ENCODE measurements at regions not wholly inside any gene's neighbourhood (a gene's known extent, or its start where the extent isn't known, plus 50 kb on each side); places are given as distances from the start of the nearest gene placed in this dataset.

DNA sequence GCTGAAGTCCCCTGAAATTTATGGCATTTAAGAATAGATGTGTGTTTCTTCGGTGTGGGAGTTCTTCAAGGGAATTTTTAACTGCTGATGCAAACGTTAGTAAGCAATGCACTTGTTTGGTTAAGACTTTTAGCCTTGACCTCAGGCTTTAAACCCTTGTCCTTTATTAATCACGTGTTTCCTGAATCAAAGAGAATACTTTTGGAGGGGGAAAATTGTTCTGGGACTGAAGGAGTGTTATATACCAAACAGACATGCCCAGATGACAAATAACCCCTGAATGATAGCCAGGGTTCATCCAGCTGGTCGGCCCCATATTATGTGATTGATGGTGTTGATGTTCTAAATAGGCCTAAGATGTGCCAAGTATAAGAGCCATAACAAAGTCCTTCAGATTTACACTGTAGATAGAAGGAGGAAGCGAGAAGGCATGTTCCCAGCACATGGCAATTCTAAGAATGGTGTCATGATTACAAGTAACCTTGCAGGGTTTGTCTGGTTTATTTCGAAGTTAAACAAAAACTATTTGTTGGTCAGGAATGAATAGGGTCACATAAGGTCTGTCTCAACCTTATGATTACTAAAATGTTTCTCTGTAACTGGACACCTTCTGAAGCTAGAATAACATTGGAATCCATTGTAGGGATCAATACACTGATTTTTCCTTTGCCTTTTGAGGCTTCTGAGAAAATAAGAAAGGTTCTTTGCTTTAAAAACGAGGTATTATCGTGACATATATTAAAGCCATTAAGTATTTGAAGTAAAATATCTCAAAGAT is 124.2 kb upstream of the SEM1 start:
- no peaks in the 10 kb centered on the region for H3K36me3 ChIP-seq (ENCODE audit: control insufficient read depth in 2 of 2, insufficient read depth in 2 of 2, low read length in 1 of 2)
- H3K4me3 ChIP-seq (ENCODE audit: low read length in 2 of 2): no peak overlapping the region
- DNase-seq (ENCODE audit: low read depth in 6 of 9, low spot score in 9 of 9): no peak
- peaks cover 0 to 10% of the 10 kb centered on the region in 2 donors for H3K4me1 ChIP-seq (ENCODE audit: control insufficient read depth in 2 of 2, insufficient read depth in 2 of 2, low read length in 2 of 2)
- 89% methylated on average over 8 of the region's 8 CpGs for WGBS
- H3K27ac ChIP-seq (ENCODE audit: low read depth in 1 of 2, low read length in 1 of 2): no peak overlapping the region
- H3K9me3 ChIP-seq (ENCODE audit: control insufficient read depth in 2 of 2, insufficient read depth in 1 of 2, low read length in 1 of 2): no peaks in the 10 kb centered on the region
- no peaks in the 10 kb centered on the region for H3K27me3 ChIP-seq (ENCODE audit: control insufficient read depth in 2 of 2, insufficient read depth in 1 of 2, low read length in 1 of 2)

DNA sequence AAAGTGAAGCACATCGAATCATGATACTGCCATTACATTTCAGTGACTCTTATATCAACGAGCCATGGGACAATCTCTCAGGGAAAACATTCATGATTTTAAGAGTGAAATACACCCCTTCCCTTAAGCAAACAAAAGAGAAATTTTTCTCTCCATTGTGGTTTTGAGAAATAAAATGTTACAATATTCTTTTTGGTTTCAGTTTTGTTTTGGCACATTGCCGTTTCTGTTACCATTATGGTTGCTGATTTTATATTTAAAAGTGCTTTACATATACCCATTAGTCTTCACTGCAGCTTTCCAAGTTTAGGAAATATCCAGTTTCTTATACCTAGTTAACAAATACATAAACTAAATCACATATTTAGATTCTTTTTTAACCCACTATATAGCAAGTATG is 126.8 kb upstream of the SEM1 start:
- DNase-seq (ENCODE audit: low read depth in 6 of 9, low spot score in 9 of 9): peak in 1 of 9 donors; percentile 2
- no peak overlapping the region for H3K27ac ChIP-seq (ENCODE audit: low read depth in 1 of 2, low read length in 1 of 2)
- WGBS: 41% methylated on average over 3 of the region's 3 CpGs
- H3K27me3 ChIP-seq (ENCODE audit: control insufficient read depth in 2 of 2, insufficient read depth in 1 of 2, low read length in 1 of 2): peaks cover 0 to 3% of the 10 kb centered on the region in 2 donors
- no peaks in the 10 kb centered on the region for H3K9me3 ChIP-seq (ENCODE audit: control insufficient read depth in 2 of 2, insufficient read depth in 1 of 2, low read length in 1 of 2)
- no peaks in the 10 kb centered on the region for H3K36me3 ChIP-seq (ENCODE audit: control insufficient read depth in 2 of 2, insufficient read depth in 2 of 2, low read length in 1 of 2)
- peaks cover 0 to 10% of the 10 kb centered on the region in 2 donors for H3K4me1 ChIP-seq (ENCODE audit: control insufficient read depth in 2 of 2, insufficient read depth in 2 of 2, low read length in 2 of 2)
- no peak overlapping the region for H3K4me3 ChIP-seq (ENCODE audit: low read length in 2 of 2)

DNA sequence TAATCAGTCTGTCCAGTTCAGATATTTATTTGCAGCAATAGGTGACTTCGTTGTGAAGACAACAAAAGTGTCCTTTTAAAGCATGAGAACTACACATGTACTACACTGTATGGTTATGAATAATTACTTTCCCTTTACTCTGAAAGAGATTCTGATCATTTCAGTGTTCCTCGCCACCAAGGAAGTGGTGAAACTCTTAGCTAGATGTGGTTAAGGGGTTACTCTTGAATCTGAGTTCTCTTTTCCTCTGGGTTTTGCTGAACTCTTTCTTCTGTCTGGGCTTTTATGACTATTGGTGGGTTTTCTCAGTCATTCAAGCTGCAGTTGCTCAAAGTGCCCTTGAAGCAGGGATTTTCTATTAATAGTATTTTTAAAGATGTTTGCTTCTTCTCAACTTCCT is 127.9 kb upstream of the SEM1 start:
- H3K27me3 ChIP-seq (ENCODE audit: control insufficient read depth in 2 of 2, insufficient read depth in 1 of 2, low read length in 1 of 2): peaks cover 0 to 3% of the 10 kb centered on the region in 2 donors
- no peaks in the 10 kb centered on the region for H3K36me3 ChIP-seq (ENCODE audit: control insufficient read depth in 2 of 2, insufficient read depth in 2 of 2, low read length in 1 of 2)
- H3K4me1 ChIP-seq (ENCODE audit: control insufficient read depth in 2 of 2, insufficient read depth in 2 of 2, low read length in 2 of 2): peaks cover 0 to 10% of the 10 kb centered on the region in 2 donors
- no peaks in the 10 kb centered on the region for H3K9me3 ChIP-seq (ENCODE audit: control insufficient read depth in 2 of 2, insufficient read depth in 1 of 2, low read length in 1 of 2)
- DNase-seq (ENCODE audit: low read depth in 6 of 9, low spot score in 9 of 9): peak; percentile 3 to 74 (median 34)
- 8% methylated on average over 2 of the region's 2 CpGs for whole genome bisulfite sequencing
- no peak overlapping the region for H3K27ac ChIP-seq (ENCODE audit: low read depth in 1 of 2, low read length in 1 of 2)
- H3K4me3 ChIP-seq (ENCODE audit: low read length in 2 of 2): no peak overlapping the region

DNA sequence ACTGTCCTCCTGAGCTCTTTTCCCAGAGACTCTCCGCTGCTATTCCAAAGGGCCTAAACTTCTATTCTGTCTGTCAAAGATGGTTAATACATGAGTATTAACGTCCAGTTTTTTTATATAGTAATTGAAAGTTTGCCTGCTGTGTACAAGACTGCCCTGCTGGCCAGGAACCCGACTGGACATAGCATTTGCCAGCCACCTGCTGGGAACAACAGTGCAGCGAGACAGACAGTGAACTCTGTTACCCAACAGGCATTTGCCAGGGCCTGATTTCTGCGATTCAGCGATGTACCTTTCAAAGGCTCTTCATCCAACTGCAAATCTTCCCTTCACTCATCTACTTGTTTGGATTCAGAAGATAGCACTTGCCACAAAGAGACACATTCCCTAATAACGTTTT is 128.8 kb upstream of the SEM1 start:
- no peak overlapping the region for H3K4me3 ChIP-seq (ENCODE audit: low read length in 2 of 2)
- H3K27me3 ChIP-seq (ENCODE audit: control insufficient read depth in 2 of 2, insufficient read depth in 1 of 2, low read length in 1 of 2): peaks cover 0 to 3% of the 10 kb centered on the region in 2 donors
- whole genome bisulfite sequencing: 79% methylated on average over 7 of the region's 7 CpGs
- H3K4me1 ChIP-seq (ENCODE audit: control insufficient read depth in 2 of 2, insufficient read depth in 2 of 2, low read length in 2 of 2): peaks cover 0 to 10% of the 10 kb centered on the region in 2 donors
- no peak for DNase-seq (ENCODE audit: low read depth in 6 of 9, low spot score in 9 of 9)
- no peaks in the 10 kb centered on the region for H3K9me3 ChIP-seq (ENCODE audit: control insufficient read depth in 2 of 2, insufficient read depth in 1 of 2, low read length in 1 of 2)
- no peaks in the 10 kb centered on the region for H3K36me3 ChIP-seq (ENCODE audit: control insufficient read depth in 2 of 2, insufficient read depth in 2 of 2, low read length in 1 of 2)
- H3K27ac ChIP-seq (ENCODE audit: low read depth in 1 of 2, low read length in 1 of 2): no peak overlapping the region

DNA sequence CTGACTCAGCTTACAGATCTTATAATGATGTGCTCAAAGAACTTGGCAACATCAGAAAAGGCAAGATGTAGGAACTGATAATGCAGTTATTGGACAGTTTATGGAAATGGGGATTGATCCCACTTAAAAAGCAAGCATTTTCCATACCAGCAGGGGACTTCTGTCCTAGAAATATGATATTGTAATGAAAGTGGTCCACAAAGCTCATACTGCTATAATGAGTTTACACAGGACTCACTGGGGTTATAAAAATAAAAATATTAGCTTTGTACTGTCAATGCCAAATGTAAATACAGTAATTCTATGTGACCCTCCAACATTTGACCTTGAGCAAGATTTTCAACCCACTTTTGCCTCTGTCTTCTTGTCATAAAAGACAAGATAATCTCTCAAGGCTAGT is 145.5 kb upstream of the SEM1 start:
- Histone ChIP-seq H3K27ac (ENCODE audit: low read depth in 1 of 2, low read length in 1 of 2) (no peak overlapping the region), H3K9me3 (ENCODE audit: control insufficient read depth in 2 of 2, insufficient read depth in 1 of 2, low read length in 1 of 2) (no peaks in the 10 kb centered on the region), H3K4me1 (ENCODE audit: control insufficient read depth in 2 of 2, insufficient read depth in 2 of 2, low read length in 2 of 2) (no peaks in the 10 kb centered on the region), H3K27me3 (ENCODE audit: control insufficient read depth in 2 of 2, insufficient read depth in 1 of 2, low read length in 1 of 2) (no peaks in the 10 kb centered on the region), H3K36me3 (ENCODE audit: control insufficient read depth in 2 of 2, insufficient read depth in 2 of 2, low read length in 1 of 2) (no peaks in the 10 kb centered on the region), H3K4me3 (ENCODE audit: low read length in 2 of 2) (no peak overlapping the region)
- no peak for DNase-seq (ENCODE audit: low read depth in 6 of 9, low spot score in 9 of 9)

DNA sequence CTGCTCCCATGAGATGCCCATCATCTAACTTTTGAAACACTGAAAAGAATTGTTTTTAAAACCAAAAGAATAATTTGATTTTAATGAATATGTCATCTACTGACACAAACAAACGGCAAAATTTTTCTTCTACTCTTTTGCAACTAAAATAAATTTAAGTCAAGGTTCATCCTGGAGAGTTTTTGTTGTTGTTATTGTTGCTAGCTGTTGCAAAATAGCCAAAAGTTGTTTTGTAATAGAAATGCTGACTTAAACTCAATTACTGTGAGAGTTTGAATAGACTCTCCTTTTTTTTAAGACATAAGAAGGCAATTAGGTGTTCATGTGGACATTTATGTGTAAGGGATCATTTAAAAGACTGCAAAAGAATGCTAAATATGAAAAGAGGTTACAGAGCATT is 146.0 kb upstream of the SEM1 start:
- Histone ChIP-seq H3K36me3 (ENCODE audit: control insufficient read depth in 2 of 2, insufficient read depth in 2 of 2, low read length in 1 of 2) (no peaks in the 10 kb centered on the region), H3K27me3 (ENCODE audit: control insufficient read depth in 2 of 2, insufficient read depth in 1 of 2, low read length in 1 of 2) (no peaks in the 10 kb centered on the region), H3K4me1 (ENCODE audit: control insufficient read depth in 2 of 2, insufficient read depth in 2 of 2, low read length in 2 of 2) (no peaks in the 10 kb centered on the region), H3K9me3 (ENCODE audit: control insufficient read depth in 2 of 2, insufficient read depth in 1 of 2, low read length in 1 of 2) (no peaks in the 10 kb centered on the region), H3K27ac (ENCODE audit: low read depth in 1 of 2, low read length in 1 of 2) (no peak overlapping the region), H3K4me3 (ENCODE audit: low read length in 2 of 2) (no peak overlapping the region)
- WGBS: 94% methylated on average over 1 of the region's 1 CpG
- no peak for DNase-seq (ENCODE audit: low read depth in 6 of 9, low spot score in 9 of 9)

DNA sequence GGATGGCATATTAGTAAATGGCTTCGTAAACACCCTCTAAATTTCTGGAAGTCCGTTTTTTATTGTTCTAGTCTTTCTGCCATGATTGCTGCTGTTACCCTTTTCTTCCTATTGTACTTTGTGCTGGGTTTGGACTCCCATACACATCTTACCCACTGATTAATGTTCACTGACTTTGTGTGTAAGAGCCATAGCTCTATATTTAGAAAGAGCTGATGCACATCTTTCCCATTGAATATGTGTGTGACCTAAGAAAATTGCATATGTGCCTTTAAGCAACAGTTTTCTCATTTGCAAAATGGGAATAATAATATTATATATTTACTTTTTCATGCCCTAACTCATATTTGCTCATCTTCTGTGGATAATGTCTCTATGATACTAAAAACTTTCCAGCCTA is 135.8 kb upstream of the DLX6 start:
- Histone ChIP-seq H3K9me3 (ENCODE audit: control insufficient read depth in 2 of 2, insufficient read depth in 1 of 2, low read length in 1 of 2) (no peaks in the 10 kb centered on the region), H3K4me1 (ENCODE audit: control insufficient read depth in 2 of 2, insufficient read depth in 2 of 2, low read length in 2 of 2) (no peaks in the 10 kb centered on the region), H3K4me3 (ENCODE audit: low read length in 2 of 2) (no peak overlapping the region), H3K27me3 (ENCODE audit: control insufficient read depth in 2 of 2, insufficient read depth in 1 of 2, low read length in 1 of 2) (no peaks in the 10 kb centered on the region), H3K27ac (ENCODE audit: low read depth in 1 of 2, low read length in 1 of 2) (no peak overlapping the region), H3K36me3 (ENCODE audit: control insufficient read depth in 2 of 2, insufficient read depth in 2 of 2, low read length in 1 of 2) (no peaks in the 10 kb centered on the region)
- no peak for DNase-seq (ENCODE audit: low read depth in 6 of 9, low spot score in 9 of 9)
- WGBS: 91% methylated on average over 2 of the region's 2 CpGs

DNA sequence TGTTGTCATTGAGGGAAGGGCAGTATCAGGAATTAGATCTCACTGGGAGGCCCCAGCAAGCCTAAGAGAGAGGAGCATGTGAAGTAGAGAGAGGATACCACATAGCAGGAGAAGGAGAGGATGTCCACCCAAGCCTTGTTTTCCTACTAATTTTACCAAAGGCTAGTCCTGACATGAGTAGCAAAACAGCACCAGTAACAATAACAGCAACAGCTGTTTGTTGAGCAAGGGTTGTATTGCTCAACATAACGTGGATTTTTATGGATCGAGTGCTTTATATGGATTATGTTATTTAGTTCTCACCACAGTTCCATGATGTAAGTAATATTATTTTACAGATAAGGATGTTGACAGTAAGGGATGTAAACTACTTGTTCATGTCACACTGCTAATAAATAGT is 135.2 kb upstream of the DLX6 start:
- Histone ChIP-seq H3K4me1 (ENCODE audit: control insufficient read depth in 2 of 2, insufficient read depth in 2 of 2, low read length in 2 of 2) (no peaks in the 10 kb centered on the region), H3K27ac (ENCODE audit: low read depth in 1 of 2, low read length in 1 of 2) (no peak overlapping the region), H3K36me3 (ENCODE audit: control insufficient read depth in 2 of 2, insufficient read depth in 2 of 2, low read length in 1 of 2) (no peaks in the 10 kb centered on the region), H3K27me3 (ENCODE audit: control insufficient read depth in 2 of 2, insufficient read depth in 1 of 2, low read length in 1 of 2) (no peaks in the 10 kb centered on the region), H3K4me3 (ENCODE audit: low read length in 2 of 2) (no peak overlapping the region), H3K9me3 (ENCODE audit: control insufficient read depth in 2 of 2, insufficient read depth in 1 of 2, low read length in 1 of 2) (no peaks in the 10 kb centered on the region)
- 95% methylated on average over 2 of the region's 2 CpGs for WGBS
- no peak for DNase-seq (ENCODE audit: low read depth in 6 of 9, low spot score in 9 of 9)

DNA sequence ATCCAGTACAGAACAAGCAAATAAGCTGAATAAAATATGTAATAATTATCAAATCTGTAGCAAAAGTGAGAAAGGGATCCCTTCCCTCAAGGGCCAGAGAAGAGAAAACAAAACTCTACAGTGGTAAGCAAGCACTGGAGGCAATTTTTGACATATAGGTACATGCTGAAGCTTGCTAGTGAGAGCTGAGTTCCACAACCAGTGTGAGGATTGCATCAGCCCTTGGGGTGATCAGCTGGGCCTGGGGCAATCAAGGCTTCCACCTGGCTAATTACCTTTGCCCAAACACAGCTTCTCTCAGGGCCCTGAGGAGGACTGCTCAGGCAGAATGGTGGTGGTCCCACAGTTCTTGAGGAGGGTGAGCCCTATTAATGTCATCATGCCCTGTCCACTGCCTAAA is 134.4 kb upstream of the DLX6 start:
- H3K36me3 ChIP-seq (ENCODE audit: control insufficient read depth in 2 of 2, insufficient read depth in 2 of 2, low read length in 1 of 2): no peaks in the 10 kb centered on the region
- H3K27ac ChIP-seq (ENCODE audit: low read depth in 1 of 2, low read length in 1 of 2): no peak overlapping the region
- no peak for DNase-seq (ENCODE audit: low read depth in 6 of 9, low spot score in 9 of 9)

More for the DNA sequence above, 134.4 kb upstream of the DLX6 start:
- H3K4me1 ChIP-seq (ENCODE audit: control insufficient read depth in 2 of 2, insufficient read depth in 2 of 2, low read length in 2 of 2): no peaks in the 10 kb centered on the region
- H3K27me3 ChIP-seq (ENCODE audit: control insufficient read depth in 2 of 2, insufficient read depth in 1 of 2, low read length in 1 of 2): no peaks in the 10 kb centered on the region
- no peaks in the 10 kb centered on the region for H3K9me3 ChIP-seq (ENCODE audit: control insufficient read depth in 2 of 2, insufficient read depth in 1 of 2, low read length in 1 of 2)
- H3K4me3 ChIP-seq (ENCODE audit: low read length in 2 of 2): no peak overlapping the region
